ENCODE measurements at regions not wholly inside any gene's neighbourhood (a gene's known extent, or its start where the extent isn't known, plus 50 kb on each side); places are given as distances from the start of the nearest gene placed in this dataset.
"Not testable (repeated sequence)": the region's sequence is repeated elsewhere in the genome, so short reads cannot be mapped to it uniquely, and the experiment has no call there.

DNA sequence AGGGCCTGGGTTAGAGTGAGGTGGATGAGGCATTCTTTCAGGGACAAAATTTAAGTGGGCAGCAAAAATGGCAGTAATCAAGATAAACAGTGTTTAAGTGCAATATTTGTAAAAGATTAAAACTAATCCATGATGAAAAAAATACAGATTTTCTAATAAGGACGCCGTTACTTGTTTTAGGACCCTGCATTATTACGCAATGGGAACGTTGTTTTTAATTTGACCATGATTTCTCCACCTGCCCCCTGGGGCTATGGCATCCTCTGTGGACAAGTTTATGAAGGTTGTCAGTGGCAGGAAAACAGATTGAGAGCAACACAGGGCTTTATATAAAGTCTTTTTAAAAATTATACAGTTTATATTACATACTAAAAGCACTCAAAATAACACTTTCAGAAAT lies 380.6 kb upstream of the PHF14 start:
- no peak for DNase-seq (ENCODE audit: low spot score)

DNA sequence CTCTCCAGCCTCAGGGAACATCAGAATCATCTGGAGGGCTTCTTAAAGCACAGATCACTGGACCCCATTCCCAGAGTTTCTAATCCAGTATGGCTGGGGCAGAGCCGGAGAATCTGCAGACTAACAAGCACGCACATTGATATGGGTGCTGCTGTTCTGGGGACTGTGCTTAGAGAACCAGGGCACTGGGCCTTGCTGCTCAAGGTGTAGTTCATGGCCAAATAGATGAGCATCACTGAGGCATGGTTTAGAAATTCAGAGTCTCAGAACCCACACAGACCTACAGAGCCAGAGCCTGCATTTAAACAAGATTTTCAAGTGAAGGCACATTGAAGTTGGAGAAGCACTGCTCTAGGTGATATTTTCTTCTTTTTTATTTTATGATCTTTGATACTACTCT lies 376.8 kb upstream of the PHF14 start:
- no peak for DNase-seq (ENCODE audit: low spot score)

DNA sequence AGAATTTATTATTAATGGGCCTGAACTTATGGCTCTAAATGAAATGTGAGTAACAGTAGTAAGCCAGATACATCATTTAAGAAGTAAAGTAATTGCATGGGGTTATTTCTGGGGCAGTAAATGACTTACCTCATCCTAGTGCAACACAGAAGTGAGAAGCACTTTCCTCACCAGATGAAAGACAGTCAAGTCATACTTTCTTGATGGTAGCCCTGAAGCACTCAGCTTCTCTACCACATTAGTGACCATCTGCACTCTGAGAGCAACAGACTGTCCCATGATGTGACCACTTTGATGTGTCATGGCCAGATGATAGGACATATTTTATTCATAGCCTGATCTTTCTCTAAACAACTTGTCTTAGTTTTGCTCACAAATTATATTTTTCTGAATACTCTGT lies 369.5 kb upstream of the PHF14 start:
- no peak for DNase-seq (ENCODE audit: low spot score)

DNA sequence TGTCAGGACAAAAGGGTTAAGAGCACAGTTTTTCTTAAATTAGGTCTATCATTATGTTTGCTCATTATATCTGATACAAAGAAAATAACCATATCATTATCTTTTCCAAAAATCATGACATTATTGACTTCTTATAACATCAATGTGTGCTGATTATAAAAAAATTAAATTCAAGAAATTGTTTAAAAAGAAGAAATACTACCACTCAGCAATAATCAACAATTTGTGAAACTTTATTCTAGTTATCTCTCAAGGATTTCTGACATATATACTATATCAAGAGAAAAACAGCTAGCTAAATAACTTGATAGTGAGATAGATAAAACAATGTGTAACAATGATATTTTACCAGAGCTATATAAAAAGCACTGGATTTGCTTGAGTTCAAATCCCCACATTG lies 360.7 kb upstream of the PHF14 start:
- DNase-seq (ENCODE audit: low spot score): no peak

DNA sequence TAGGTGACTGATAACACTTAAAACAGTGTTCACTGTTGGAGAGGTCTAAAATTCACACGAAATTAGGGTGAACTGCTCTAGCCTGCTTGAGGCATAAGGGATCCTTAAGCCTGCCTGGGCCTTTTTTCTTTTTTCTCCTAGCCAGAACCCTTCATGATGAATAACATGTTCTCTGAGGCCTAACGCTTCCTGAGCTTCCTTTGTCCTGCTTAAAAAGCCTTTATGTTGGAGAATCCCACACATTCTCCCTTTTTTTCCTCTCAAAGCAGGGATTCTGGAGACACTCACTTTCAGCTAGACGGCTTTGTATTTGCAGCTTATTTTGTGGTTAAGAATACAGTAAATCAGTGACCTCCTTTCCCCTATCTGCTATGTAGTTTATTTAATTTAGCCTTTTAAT lies 354.7 kb upstream of the PHF14 start:
- no peak for DNase-seq (ENCODE audit: low spot score)

DNA sequence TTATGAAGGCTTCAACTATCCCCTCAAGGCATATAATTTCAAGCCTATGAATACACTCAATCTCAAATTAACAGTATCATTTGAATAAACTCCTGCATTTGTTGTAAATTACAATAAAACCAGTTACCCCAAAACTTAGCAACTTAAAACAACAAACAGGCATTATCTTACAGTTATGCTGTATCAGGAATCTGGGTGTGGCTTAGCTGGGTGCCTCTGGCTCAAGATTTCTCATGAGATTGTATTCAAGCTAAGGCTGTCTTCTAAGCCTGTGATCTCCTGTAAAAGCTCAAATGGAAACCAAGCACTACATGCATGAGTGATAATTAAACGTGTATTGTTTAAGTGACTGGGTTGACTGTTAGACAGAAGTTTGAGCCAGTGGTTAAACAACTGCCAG lies 341.0 kb upstream of the PHF14 start:
- DNase-seq (ENCODE audit: low spot score): no peak

DNA sequence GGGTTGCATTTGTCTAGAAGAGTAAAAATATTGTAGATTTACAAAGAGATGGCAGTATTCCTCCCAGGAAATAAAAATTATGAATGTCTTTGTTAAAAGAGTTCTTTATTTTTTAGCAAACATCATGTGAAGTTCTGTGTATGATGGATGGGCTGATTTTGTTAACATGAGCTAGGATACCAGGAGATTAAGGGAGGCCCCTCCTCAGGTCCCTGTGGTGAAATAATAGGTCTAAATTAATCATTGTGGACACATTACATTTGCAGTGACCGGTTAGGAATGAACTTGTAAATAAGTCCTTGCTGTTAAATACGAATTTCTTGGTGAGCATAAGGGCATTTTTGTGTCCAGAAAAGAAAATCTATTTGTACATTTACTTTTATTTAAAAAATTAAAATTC lies 339.4 kb upstream of the PHF14 start:
- DNase-seq (ENCODE audit: low spot score): no peak

DNA sequence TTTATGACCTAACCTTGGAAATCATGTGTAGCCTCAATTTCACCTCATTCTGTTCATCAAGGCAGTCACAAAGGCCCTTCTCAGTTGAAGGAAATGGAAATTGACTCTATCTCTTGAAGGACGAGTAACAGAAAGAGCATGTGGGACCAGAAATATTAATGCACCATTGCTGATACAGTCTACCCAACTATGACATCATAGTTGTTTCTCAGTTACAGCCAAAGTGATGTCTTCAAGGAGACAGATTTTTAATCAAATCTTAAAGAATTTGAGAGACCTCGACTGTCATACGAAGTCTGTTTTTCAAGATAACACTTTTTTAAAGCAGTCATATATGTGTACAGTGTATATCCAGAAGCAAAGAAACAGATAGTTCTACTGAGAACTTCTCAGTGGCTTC lies 335.7 kb upstream of the PHF14 start:
- DNase-seq (ENCODE audit: low spot score): no peak

DNA sequence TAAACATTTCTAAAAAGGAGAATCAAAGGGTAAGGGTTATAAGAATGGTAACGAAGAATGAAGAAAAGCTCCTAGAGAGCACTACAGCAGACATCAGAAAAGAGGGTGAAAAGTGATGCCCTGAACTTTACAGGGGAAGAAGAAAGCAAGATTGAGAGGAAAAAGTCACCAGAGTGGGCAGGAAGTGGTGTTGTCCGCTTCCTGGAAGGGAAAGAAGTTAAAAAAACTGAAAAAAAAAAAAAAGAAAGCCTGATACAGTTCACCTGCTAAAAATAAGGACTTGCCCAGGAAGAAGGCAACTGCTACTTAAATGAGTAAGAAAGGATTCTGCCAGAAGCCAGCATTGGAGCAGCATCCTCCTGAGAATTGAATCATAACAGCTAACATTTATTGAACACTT lies 330.1 kb upstream of the PHF14 start:
- DNase-seq (ENCODE audit: low spot score): no peak

DNA sequence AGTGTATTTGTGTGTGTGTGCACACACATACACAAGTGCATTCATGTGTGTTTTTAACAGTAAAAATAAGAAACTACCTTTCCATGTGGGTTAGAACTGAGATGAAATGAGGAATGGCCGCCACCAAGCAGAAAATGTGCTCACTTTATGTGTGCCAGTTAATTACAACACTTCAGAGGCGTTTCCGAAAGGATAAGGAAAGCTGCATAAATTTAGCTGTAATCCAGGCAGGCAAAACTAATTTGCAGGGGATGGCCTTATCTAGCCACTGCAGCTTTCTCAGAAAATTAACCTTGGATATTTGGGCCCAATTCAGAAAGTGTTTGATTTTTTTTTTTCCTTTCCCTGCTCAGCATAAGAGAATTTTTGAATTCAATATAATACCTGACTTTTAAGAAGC lies 328.8 kb upstream of the PHF14 start:
- no peak for DNase-seq (ENCODE audit: low spot score)

DNA sequence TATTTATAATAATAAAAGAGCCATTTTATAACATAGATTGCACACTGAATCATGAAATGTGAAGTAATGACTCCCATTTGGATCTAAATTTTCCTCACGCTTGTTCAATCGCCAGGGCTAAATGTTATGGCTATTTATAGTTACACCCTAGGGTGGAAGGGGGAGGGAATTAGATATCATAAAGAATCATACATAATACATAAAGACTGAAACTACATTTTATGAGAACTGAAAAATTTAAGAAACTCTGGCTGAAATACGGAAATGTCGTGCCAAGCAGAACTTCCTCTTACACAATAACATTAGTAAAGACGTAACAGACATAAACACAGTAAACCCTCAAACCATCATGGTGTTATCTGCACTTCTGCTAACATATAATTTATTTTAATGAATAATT lies 327.5 kb upstream of the PHF14 start:
- DNase-seq (ENCODE audit: low spot score): no peak

DNA sequence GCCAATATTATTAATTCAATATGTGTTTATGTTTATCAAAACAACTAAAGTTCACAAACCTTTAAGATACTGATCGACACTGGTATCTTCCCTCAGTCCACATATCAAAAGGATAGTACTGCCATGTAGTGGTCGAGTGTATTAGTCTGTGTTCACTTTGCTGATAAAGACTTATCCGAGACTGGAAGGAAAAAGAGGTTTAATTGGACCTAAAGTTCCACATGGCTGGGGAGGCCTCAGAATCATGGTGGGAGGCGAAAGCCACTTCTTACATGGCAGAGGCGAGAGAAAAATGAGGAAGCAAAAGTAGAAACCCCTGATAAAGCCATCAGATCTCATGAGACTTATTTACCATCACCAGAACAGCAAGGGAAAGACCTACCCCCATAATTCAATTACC lies 325.4 kb upstream of the PHF14 start:
- DNase-seq (ENCODE audit: low spot score): no peak

DNA sequence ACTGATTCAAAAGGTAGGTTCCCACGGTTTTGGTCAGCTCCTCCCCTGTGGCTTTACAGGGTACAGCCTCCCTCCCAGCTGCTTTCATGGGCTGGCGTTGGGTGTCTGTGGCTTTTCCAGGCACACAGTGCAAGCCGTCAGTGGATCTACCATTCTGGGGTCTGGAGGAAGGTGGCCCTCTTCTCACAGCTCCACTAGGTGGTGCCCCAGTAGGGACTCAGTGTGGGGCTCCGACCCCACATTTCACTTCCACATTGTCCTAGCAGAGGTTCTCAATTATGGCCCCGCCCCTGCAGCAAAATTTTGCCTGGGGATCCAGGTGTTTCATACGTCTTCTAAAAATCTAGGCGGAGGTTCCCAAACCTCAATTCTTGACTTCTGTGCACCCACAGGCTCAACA lies 324.6 kb upstream of the PHF14 start:
- not testable (repeated sequence) for DNase-seq (ENCODE audit: low spot score)

DNA sequence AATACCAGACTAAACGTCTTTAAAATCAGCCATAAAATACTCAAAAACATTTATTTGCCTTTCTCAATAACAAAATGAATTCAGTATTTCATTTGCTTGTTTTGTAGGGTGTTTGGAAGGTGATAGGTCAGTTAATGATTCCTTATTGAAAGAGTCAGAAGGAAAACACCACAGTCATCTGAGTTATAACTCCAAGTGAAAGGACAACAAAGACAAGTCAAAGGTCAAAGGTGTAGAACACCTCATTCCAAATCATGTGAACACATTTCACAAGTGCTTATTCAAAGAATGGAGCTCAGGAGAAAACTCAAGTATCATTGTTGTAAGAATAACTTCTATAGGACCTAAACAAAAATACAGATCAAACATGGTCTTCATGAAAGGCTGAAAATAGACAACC lies 318.6 kb upstream of the PHF14 start:
- DNase-seq (ENCODE audit: low spot score): no peak

DNA sequence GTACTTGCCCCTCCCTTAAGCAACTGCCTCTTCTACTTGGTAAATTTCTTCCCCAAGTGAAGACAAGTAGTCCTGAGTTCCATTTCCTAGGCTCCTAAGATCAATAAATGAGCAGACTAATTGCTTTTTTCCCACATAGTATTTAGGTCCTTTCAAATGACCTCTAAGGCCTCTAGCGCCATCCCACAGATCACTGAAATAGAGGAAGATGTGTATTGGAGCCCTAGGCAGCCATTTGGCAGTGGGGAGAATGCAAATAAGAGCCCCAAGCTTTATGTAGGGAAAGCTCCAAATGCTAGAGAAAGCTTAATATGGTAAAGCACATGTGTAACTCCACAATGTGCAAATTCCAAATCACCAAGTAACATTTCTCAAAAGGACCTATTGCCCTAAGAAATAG lies 316.5 kb upstream of the PHF14 start:
- no peak for DNase-seq (ENCODE audit: low spot score)

DNA sequence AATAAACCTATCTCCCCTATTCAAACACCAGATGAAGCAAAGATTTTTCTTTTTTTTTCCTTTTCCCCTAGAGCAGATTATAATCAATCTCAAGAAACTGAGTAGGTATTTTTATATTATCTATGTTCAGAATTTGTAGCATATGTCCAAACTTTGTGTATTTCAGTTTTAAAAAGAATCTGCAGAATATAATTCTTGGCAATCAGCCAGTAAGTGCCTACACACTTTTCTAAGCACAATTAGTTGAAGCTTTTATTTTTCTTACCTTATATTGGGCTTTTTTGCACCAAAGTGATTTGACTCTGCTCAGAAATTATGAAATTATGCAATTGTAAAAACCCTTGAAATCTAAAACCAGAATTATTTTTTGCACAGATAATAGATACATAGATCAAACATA lies 315.8 kb upstream of the PHF14 start:
- no peak for DNase-seq (ENCODE audit: low spot score)

DNA sequence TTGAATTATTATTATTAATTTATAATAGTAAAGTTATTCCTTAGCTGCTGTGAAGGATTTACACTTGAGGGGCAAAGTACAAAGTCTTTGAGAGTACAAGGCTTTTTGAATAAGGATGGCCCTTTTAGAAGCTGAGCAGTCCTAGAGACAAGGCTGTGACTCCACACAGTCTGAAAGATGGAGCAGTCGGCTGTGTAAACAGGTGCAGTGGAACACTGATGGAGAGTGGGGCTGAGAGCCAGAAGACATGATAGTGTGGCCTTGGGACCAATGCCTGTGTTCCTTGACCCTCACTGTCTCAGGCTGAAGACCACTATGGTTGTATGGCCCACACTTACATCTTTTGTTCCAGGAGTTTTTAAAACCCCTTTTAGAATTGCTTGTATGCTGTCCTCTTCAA lies 311.2 kb upstream of the PHF14 start:
- DNase-seq (ENCODE audit: low spot score): no peak

DNA sequence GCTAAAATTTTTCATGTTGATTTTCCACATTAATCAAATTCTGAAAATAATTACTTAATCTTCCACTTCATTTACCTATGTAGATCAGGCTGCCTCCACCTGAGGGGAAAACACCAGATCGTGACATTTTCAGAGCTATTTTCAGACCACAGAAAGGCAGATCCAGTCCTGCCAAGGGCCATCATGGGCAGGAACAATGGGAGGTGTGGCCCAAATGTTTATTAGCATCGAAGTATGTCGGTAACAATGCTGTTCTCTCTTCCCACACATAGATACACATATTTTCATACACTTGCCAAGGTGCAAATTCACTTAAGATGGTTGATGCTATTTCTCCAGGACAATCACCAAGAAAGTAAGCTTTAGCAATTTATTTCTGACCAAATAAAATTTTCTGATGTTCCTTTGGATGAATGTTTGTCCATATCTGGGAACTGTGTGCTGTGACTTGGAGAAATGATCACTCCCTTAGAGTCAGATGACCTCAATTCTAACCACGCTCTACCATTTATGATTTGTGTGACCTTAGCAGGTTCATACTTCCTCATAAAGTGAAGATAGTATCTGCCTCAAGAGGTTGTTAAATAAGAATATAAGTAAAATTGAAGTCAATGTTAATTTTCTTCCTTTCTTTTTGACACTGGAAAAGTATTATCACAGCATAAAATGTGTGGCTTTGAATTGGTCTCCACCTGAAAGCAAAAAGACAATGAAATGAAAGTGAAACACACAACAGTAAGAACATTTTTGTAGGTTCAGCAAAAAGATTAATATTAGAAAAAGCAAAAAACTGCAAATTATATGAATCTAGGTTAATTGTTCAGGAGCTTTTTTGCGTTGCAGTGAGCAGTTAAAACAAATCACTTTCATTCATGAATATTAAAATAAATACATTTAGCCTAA lies 310.4 kb upstream of the PHF14 start:
- no peak for DNase-seq (ENCODE audit: low spot score)

DNA sequence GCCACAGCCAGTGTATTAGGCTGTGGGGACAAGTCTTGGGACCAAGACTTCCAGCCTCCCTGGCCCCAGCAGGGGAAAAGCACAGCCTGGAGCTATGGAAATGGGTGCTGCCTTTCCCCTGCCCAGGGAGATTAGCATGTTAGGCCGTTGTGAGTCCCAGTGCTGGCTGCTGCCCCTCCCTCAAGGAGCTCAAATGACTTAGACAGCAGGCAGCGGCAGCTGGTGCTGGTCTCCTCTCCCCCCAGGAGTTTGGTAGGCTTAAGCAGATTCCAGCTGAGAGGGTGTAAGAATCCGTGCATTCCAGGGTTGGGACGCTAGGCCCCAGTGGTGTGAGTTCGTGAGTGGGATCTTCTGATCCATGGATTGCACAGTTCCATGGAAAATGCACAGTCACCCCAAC lies 301.5 kb upstream of the PHF14 start:
- DNase-seq (ENCODE audit: low spot score): no peak

DNA sequence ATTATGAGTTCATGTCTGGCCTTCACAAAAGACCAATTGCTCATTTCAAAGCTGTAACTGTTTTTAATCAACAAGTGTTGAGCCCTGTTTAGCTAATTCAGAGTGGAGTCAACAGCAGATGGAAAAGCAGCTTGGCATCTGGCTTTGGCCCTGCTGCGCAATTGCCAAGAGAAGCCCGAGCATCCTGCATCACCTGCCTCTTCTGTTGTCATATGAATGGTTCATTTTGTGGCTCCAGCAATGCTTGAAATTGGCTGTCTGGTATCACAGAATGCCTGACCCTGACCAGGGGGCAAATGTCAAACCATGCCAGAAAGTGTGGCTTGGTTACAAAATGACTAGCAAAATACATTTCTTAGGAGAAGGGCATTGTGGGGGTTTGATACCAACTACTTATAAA lies 296.5 kb upstream of the PHF14 start:
- no peak for DNase-seq (ENCODE audit: low spot score)

DNA sequence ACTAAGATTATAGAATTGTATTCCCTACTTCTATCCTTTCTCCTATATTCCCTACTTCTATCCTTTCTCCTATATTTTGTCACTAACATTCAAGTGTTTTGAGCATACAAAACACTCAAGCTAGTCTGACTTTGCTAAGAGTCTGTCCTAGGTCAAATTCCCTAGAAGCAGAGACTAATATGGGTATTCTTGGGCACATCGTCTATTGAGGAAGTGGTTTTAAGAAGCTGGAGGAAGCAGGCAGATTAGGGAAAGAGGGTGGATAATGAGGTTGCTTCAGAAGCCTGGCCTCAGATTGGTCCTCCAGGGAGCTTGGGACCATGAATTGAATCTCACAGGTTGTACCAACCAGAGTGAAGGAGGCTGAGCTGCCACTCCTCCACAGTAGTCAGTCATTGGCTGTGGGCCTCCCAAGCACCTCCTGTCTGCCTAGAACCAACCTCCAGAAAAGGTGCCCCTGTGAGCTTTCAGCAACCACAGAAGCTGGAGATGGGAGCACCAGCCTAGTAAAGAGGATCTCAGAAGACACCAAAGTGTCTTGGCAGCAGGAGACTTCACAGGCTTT lies 295.9 kb upstream of the PHF14 start:
- DNase-seq (ENCODE audit: low spot score): no peak

DNA sequence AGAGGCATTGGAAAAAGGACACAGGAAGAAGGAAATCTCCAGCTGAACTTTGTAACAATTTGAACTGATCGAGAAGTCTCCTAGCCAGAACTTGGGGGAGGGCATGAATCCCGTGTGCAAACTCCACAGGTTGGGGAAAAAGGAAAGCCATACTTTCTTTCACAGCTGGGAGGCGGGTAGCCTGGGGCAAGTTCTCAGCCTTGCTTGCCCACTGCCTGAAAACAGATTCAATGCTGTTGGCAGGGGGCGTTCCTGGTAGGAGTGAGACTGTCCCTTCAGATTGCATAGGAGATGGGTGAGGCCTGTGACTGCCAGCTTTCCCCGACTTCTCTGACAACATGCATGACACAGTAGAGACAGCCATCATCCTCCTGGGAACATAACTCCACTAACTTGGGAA lies 289.1 kb upstream of the PHF14 start:
- DNase-seq (ENCODE audit: low spot score): no peak

DNA sequence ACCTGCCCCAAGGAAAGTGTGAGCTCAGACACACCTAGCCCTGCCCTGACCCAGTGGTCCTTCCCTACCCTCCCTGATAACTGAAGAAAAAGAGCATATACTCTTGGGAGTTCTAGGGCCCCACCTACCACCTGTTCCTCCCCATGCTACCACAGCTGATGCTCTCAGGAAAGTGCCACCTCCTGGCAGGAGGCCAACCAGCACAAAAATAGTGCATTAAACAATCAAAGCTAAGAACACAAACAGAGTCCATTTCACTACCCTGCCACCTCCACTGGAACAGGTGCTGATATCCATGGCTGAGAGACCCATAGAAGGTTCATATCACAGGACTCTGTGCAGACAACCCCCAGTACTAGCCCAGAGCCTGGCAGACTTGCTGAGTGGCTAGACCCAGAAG lies 288.6 kb upstream of the PHF14 start:
- DNase-seq (ENCODE audit: low spot score): no peak

DNA sequence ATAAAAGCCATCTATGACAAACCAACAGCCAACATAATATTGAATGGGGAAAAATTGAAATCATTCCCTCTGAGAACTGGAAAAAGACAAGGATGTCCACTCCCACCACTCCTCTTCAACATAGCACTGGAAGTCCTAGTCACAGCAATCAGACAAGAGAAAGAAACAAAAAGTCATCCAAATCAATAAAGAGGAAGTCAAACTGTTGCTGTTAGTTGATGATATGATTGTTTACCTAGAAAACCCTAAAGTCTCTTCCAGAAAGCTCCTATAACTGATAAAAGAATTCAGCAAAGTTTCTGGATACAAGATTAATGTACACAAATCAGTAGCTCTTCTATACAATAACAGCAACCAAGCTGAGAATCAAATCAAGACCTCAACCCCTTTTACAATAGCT lies 285.1 kb upstream of the PHF14 start:
- no peak for DNase-seq (ENCODE audit: low spot score)

Data from HuH-7.5 (cell line).